ENCODE measurements at regions not wholly inside any gene's neighbourhood (a gene's known extent, or its start where the extent isn't known, plus 50 kb on each side); places are given as distances from the start of the nearest gene placed in this dataset.

DNA sequence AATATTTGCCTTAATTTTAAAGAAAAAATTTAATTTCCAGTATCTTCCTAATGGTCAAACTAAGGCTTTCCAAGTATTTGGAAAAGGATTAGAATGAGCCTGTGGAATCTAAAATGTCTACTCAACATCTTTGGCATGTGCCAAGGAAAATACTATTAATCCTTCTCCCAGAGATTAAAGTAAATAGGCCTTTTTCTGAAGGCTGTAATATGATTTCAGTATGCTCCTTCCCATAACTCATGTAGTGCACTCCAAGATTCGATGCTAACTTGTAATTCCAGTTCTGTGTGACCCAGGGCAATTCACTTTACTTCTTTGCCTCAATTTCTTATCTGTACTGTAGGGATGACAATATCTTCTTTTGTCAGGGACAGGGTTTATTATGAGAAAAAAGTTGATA is 196.9 kb downstream of the ZIC5 start (continued):
- no peak for TF ChIP-seq TCF12 (IDR thresholded peaks at IDR 0.05)
- TF ChIP-seq TCF12 (CRISPR knock-in tag; IDR thresholded peaks at IDR 0.05): no peak
- TF ChIP-seq RBM39 (IDR thresholded peaks at IDR 0.05; ENCODE audit: low read depth, low read length, poor library complexity, severe bottlenecking): no peak

DNA sequence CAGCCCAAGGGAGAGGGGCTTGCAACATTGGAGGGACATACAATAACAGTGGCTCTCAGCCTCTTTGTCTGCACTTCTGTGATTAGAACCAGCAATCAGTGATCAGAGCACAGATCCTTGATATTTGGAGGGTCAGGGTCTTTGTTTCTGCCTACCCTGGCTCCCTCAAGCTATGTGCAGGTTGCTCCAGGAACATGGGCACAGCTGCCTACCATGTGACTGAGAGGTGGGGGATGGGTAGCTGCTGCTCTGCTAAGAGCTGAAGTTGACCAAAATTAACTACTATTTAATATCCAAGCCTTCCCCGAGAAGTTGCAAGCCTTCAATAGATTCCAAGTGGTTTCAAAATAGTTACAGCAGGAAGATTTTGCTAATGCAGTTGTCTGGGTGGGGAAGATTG is 202.6 kb downstream of the ZIC5 start:
- no peak for DNase-seq (ENCODE audit: low spot score)
- Histone ChIP-seq H3K4me1 (ENCODE audit: insufficient read depth, low read length) (no peaks in the 10 kb centered on the region), H3K4me2 (ENCODE audit: low read depth, low read length) (no peak overlapping the region), H2AFZ (ENCODE audit: low read length) (no peak overlapping the region), H3K79me2 (ENCODE audit: insufficient read depth, low read length) (no peaks in the 10 kb centered on the region), H3K4me3 (replicated peaks in 1 of 3; ENCODE audit: insufficient read depth in 1 of 3, low read depth in 2 of 3, low read length in 3 of 3) (no peak overlapping the region), H3K36me3 (replicated peaks in 1 of 2; ENCODE audit: control insufficient read depth in 1 of 2, insufficient read depth in 2 of 2, low read length in 2 of 2) (no peaks in the 10 kb centered on the region), H3K9ac (ENCODE audit: insufficient read depth, low read depth, low read length) (no peak overlapping the region), H3K9me3 (ENCODE audit: low read length) (no peaks in the 10 kb centered on the region), H3K27ac (ENCODE audit: extremely low read length, insufficient read depth, low read length) (no peak overlapping the region), H4K20me1 (ENCODE audit: insufficient read depth, low read length) (no peaks in the 10 kb centered on the region), H3K27me3 (ENCODE audit: control insufficient read depth in 1 of 2, insufficient read depth in 2 of 2, low read length in 2 of 2) (no peaks in the 10 kb centered on the region)
- no peak for TF ChIP-seq ARID2 (CRISPR knock-in tag; IDR thresholded peaks at IDR 0.05; ENCODE audit: borderline replicate concordance)
- 79% methylated on average over 1 of the region's 1 CpG for WGBS (ENCODE audit: low lambda C conversion rate)
- ATAC-seq: no peak
- in situ Hi-C loops (cut with HindIII; ENCODE audit: extremely low pct_ligation_motif_present, low pct_unique_long_range_greater_than_20kb): no loop called here
- CTCF ChIA-PET (ENCODE audit: low intra/inter-chr PET ratio, low total read pairs): no interaction called here
- intact Hi-C loops (cut with micrococcal nuclease; ENCODE audit: unreplicated experiment): no loop called here
- POLR2A ChIA-PET: no interaction called here
- no TSS peak for BruUV-seq (replicated peaks)
- FAIRE-seq: no peak

GRCh38 chr13:99766641-99767045 is 204.9 kb downstream of the ZIC5 start:
- ATAC-seq: peak; percentile 86
- ChIA-PET CTCF (ENCODE audit: low intra/inter-chr PET ratio, low total read pairs) (interaction anchor here (0.7 kb wide), 1 partner anchor 749 kb away, joined by 3 read pairs; no protein-coding TSS in a partner anchor), POLR2A (no interaction called here)
- no peak for TF ChIP-seq GTF2F1 (IDR thresholded peaks at IDR 0.05; ENCODE audit: low read length)
- no peak for TF ChIP-seq ZNF10 (CRISPR knock-in tag; IDR thresholded peaks at IDR 0.05; ENCODE audit: borderline replicate concordance, low read depth)
- TF ChIP-seq ZNF749 (CRISPR knock-in tag; IDR thresholded peaks at IDR 0.05; ENCODE audit: borderline replicate concordance): no peak
- TF ChIP-seq ZFP1 (CRISPR knock-in tag; IDR thresholded peaks at IDR 0.05): no peak
- peak; percentile 46; the same call in 1 of the 2 replicates for TF ChIP-seq SMC3 (IDR thresholded peaks at IDR 0.05; ENCODE audit: low read length)
- no peak for TF ChIP-seq FOXK2 (IDR thresholded peaks at IDR 0.05)
- TF ChIP-seq, protein P1, sequence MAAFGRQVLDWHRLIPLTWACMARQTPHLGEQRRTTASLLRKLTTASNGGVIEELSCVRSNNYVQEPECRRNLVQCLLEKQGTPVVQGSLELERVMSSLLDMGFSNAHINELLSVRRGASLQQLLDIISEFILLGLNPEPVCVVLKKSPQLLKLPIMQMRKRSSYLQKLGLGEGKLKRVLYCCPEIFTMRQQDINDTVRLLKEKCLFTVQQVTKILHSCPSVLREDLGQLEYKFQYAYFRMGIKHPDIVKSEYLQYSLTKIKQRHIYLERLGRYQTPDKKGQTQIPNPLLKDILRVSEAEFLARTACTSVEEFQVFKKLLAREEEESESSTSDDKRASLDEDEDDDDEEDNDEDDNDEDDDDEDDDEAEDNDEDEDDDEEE (CRISPR knock-in tag; IDR thresholded peaks at IDR 0.05): no peak
- no peak for TF ChIP-seq HNRNPUL1 (IDR thresholded peaks at IDR 0.05; ENCODE audit: low read depth, low read length)
- TF ChIP-seq MXD4 (CRISPR knock-in tag; IDR thresholded peaks at IDR 0.05): no peak
- TF ChIP-seq ZNF367 (CRISPR knock-in tag; IDR thresholded peaks at IDR 0.05; ENCODE audit: borderline replicate concordance): no peak
- TF ChIP-seq RAD21 (CRISPR knock-in tag; IDR thresholded peaks at IDR 0.05): 0 out of 2 replicates have a peak, but pooled peaks have one; percentile 33
- TF ChIP-seq THAP11 (CRISPR knock-in tag; IDR thresholded peaks at IDR 0.05): no peak
- TF ChIP-seq STAG1 (CRISPR knock-in tag; IDR thresholded peaks at IDR 0.05): peak; percentile 74

More at GRCh38 chr13:99766641-99767045, 204.9 kb downstream of the ZIC5 start:
- H3K4me1 ChIP-seq (ENCODE audit: insufficient read depth, low read length): no peaks in the 10 kb centered on the region
- 42% methylated on average over 2 of the region's 2 CpGs for WGBS (ENCODE audit: low lambda C conversion rate)
- in situ Hi-C loops (cut with HindIII; ENCODE audit: extremely low pct_ligation_motif_present, low pct_unique_long_range_greater_than_20kb): no loop called here
- FAIRE-seq: peak; percentile 50
- H4K20me1 ChIP-seq (ENCODE audit: insufficient read depth, low read length): no peaks in the 10 kb centered on the region
- H2AFZ ChIP-seq (ENCODE audit: low read length): no peak overlapping the region
- H3K9ac ChIP-seq (ENCODE audit: insufficient read depth, low read depth, low read length): no peak overlapping the region
- no peak overlapping the region for H3K4me2 ChIP-seq (ENCODE audit: low read depth, low read length)
- no peak overlapping the region for H3K4me3 ChIP-seq (replicated peaks in 1 of 3; ENCODE audit: insufficient read depth in 1 of 3, low read depth in 2 of 3, low read length in 3 of 3)
- no peaks in the 10 kb centered on the region for H3K27me3 ChIP-seq (ENCODE audit: control insufficient read depth in 1 of 2, insufficient read depth in 2 of 2, low read length in 2 of 2)
- no peaks in the 10 kb centered on the region for H3K79me2 ChIP-seq (ENCODE audit: insufficient read depth, low read length)
- peak; percentile 6 for DNase-seq (ENCODE audit: low spot score)
- intact Hi-C loops (cut with micrococcal nuclease; ENCODE audit: unreplicated experiment): loop anchor here (1.0 kb wide), 1 partner anchor 150 kb away; no protein-coding TSS in a partner anchor
- no peaks in the 10 kb centered on the region for H3K36me3 ChIP-seq (replicated peaks in 1 of 2; ENCODE audit: control insufficient read depth in 1 of 2, insufficient read depth in 2 of 2, low read length in 2 of 2)
- no TSS peak for BruUV-seq (replicated peaks)
- no peaks in the 10 kb centered on the region for H3K9me3 ChIP-seq (ENCODE audit: low read length)
- H3K27ac ChIP-seq (ENCODE audit: extremely low read length, insufficient read depth, low read length): no peak overlapping the region
